ENCODE measurements at regions not wholly inside any gene's neighbourhood (a gene's known extent, or its start where the extent isn't known, plus 50 kb on each side); places are given as distances from the start of the nearest gene placed in this dataset.

GRCh38 chr9:108109927-108110690 lies 620.5 kb upstream of the KLF4 start:
- TF ChIP-seq, protein P1, sequence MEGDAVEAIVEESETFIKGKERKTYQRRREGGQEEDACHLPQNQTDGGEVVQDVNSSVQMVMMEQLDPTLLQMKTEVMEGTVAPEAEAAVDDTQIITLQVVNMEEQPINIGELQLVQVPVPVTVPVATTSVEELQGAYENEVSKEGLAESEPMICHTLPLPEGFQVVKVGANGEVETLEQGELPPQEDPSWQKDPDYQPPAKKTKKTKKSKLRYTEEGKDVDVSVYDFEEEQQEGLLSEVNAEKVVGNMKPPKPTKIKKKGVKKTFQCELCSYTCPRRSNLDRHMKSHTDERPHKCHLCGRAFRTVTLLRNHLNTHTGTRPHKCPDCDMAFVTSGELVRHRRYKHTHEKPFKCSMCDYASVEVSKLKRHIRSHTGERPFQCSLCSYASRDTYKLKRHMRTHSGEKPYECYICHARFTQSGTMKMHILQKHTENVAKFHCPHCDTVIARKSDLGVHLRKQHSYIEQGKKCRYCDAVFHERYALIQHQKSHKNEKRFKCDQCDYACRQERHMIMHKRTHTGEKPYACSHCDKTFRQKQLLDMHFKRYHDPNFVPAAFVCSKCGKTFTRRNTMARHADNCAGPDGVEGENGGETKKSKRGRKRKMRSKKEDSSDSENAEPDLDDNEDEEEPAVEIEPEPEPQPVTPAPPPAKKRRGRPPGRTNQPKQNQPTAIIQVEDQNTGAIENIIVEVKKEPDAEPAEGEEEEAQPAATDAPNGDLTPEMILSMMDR (IDR thresholded peaks at IDR 0.05), result no peak
- no peak for TF ChIP-seq EZH2 (IDR thresholded peaks at IDR 0.05; ENCODE audit: borderline replicate concordance, insufficient read depth, low read depth, low read length, poor library complexity, severe bottlenecking)

All from B cell (primary cell).